ENCODE measurements at regions not wholly inside any gene's neighbourhood (a gene's known extent, or its start where the extent isn't known, plus 50 kb on each side); places are given as distances from the start of the nearest gene placed in this dataset.
"Not testable (repeated sequence)": the region's sequence is repeated elsewhere in the genome, so short reads cannot be mapped to it uniquely, and the experiment has no call there.

DNA sequence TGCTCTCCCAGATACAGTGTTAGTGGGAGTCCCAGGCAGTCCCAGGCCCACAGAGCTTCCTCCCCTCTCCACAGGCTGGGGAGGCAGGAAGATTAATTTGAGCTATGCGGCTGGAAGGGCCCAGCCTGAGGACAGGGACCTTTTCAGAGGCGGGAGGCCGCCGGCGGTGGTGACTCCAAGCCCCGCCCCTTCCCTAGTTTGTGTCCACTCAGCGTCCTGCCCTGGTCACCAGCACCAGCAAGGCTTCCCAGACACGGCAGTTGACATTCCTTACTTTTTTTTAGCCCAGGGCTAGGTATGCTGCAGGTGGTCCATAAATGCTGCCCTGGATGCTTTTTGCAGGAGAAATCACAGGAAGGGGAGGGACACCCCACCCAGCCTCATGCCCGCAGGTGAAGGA is 67.7 kb upstream of the LRPAP1 start:
- Histone ChIP-seq H3K27ac (ENCODE audit: low read depth in 2 of 2, low read length in 1 of 2) (no peak overlapping the region), H3K36me3 (ENCODE audit: control insufficient read depth in 2 of 2, insufficient read depth in 2 of 2, low read length in 1 of 2) (no peaks in the 10 kb centered on the region), H3K27me3 (ENCODE audit: control insufficient read depth in 1 of 2, insufficient read depth in 2 of 2, low read length in 2 of 2) (no peaks in the 10 kb centered on the region), H3K4me3 (ENCODE audit: low read depth in 1 of 2, low read length in 2 of 2) (no peak overlapping the region), H3K9me3 (ENCODE audit: control insufficient read depth in 2 of 2, insufficient read depth in 1 of 2, low read depth in 1 of 2, low read length in 1 of 2) (peaks cover 5 to 19% of the 10 kb centered on the region in 2 donors), H3K4me1 (ENCODE audit: control insufficient read depth in 2 of 2, insufficient read depth in 2 of 2, low read length in 1 of 2) (no peaks in the 10 kb centered on the region)
- 36 to 41% methylated on average over 7 to 9 of the region's 9 CpGs for WGBS, 2 donors

DNA sequence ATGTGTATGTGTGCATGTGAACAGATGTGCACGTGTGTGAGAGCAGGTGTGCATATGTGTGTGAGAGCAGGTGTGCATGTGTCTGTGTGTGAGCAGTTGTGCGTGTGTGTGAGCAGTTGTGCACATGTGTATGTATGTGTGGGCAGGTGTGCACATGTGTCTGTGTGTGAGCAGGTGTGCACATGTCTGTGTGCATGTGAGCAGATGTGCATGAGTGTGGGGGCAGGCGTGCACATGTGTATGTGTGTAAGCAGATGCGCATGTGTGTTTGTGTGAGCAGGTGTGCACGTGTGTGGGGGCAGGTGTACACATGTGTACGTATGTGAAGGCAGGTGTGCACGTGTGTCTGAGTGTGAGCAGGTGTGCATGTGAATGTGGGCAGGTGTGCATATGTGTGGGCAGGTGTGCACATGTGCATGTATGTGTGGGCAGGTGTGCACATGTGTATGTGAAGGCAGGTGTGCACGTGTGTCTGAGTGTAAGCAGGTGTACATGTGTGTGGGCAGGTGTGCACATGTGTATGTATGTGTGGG is 66.5 kb upstream of the LRPAP1 start:
- no peaks in the 10 kb centered on the region for H3K27me3 ChIP-seq (ENCODE audit: control insufficient read depth in 1 of 2, insufficient read depth in 2 of 2, low read length in 2 of 2)

DNA sequence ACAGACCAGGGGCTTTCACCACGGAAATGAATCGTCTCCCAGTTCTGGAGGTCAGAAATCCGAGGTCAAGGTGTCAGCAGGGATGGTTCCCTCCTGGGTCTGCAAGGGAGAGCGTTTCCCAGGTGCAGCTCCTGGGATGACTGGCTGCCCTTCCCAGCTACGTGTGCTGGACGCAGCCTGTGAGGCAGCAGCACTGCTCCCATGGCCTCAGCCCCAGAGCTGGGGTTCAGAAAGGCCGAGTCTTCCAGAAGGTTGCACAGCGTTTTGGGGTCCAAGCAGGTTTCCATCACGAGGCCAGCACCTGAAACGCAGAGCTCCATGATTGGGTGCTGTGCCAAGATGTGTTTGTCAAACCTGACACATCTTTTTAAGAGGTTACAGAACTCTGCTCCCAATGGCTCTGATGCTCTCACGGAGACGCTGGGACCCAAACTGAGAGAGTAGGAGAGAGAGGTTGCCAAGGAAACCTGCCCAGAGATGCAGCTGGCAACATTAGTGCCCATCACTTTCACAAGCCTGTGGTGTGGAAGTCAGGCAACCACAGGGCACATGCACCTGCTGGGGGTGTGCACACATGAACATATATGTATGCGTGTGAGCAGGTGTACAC is 65.8 kb upstream of the LRPAP1 start:
- H3K36me3 ChIP-seq (ENCODE audit: control insufficient read depth in 2 of 2, insufficient read depth in 2 of 2, low read length in 1 of 2) = not testable (repeated sequence)

More for the DNA sequence above, 66.5 kb upstream of the LRPAP1 start:
- WGBS, 2 donors = 74 to 87% methylated on average over 8 of the region's 8 CpGs
- Histone ChIP-seq H3K36me3 (ENCODE audit: control insufficient read depth in 2 of 2, insufficient read depth in 2 of 2, low read length in 1 of 2) (no peaks in the 10 kb centered on the region), H3K4me3 (ENCODE audit: low read depth in 1 of 2, low read length in 2 of 2) (no peak overlapping the region), H3K4me1 (ENCODE audit: control insufficient read depth in 2 of 2, insufficient read depth in 2 of 2, low read length in 1 of 2) (no peaks in the 10 kb centered on the region), H3K9me3 (ENCODE audit: control insufficient read depth in 2 of 2, insufficient read depth in 1 of 2, low read depth in 1 of 2, low read length in 1 of 2) (peaks cover 5 to 19% of the 10 kb centered on the region in 2 donors), H3K27ac (ENCODE audit: low read depth in 2 of 2, low read length in 1 of 2) (no peak overlapping the region)

DNA sequence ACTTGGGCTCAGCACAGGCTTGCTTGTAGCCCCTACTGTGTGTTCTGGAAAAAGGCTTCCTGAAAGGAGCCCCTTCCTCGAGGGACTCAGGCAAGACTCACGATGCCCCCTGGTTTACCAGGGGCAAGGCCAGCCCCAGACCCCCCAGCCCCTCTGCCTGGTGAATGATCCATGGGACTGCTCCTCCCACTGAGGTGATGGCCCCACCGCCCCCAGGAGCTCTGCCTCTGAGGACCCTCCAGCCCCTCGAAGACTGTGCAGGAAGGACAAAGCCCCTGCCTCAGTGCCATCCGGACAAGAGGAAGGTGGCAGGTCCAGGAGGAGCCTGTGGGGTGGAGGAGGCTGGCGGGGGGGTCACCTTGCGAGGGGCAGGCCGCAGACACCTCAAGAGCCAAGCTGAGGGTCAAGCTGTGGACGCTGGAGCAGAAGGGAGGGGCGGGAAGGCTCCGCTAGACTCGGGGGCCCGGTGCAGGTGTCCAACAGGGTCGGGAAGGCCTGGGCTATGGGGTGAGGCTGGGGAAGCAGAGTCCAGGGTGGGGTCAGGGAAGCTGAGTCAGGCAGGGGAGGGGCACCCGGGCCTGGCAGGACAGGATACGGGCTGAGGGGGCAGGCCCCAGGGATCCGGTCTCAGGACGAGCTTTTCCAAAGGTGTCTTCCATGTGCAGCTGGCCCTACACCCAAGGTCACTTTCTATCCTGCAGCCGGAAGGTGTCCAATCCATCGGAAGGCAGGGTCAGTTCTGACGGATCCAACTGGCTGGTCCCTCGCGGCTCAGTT is 64.9 kb upstream of the LRPAP1 start:
- H3K27me3 ChIP-seq (ENCODE audit: control insufficient read depth in 1 of 2, insufficient read depth in 2 of 2, low read length in 2 of 2); H3K36me3 ChIP-seq (ENCODE audit: control insufficient read depth in 2 of 2, insufficient read depth in 2 of 2, low read length in 1 of 2); H3K27ac ChIP-seq (ENCODE audit: low read depth in 2 of 2, low read length in 1 of 2); H3K4me3 ChIP-seq (ENCODE audit: low read depth in 1 of 2, low read length in 2 of 2); H3K4me1 ChIP-seq (ENCODE audit: control insufficient read depth in 2 of 2, insufficient read depth in 2 of 2, low read length in 1 of 2): not testable (repeated sequence)
- WGBS, 2 donors = 67 to 70% methylated on average over 22 to 23 of the region's 23 CpGs
- H3K9me3 ChIP-seq (ENCODE audit: control insufficient read depth in 2 of 2, insufficient read depth in 1 of 2, low read depth in 1 of 2, low read length in 1 of 2) = peaks cover 4 to 19% of the 10 kb centered on the region in 2 donors

More for the DNA sequence above, 65.8 kb upstream of the LRPAP1 start:
- 63 to 68% methylated on average over 13 of the region's 13 CpGs for WGBS, 2 donors
- H3K27me3 ChIP-seq (ENCODE audit: control insufficient read depth in 1 of 2, insufficient read depth in 2 of 2, low read length in 2 of 2); H3K4me3 ChIP-seq (ENCODE audit: low read depth in 1 of 2, low read length in 2 of 2); H3K4me1 ChIP-seq (ENCODE audit: control insufficient read depth in 2 of 2, insufficient read depth in 2 of 2, low read length in 1 of 2); H3K27ac ChIP-seq (ENCODE audit: low read depth in 2 of 2, low read length in 1 of 2): not testable (repeated sequence)
- peaks cover 5 to 19% of the 10 kb centered on the region in 2 donors for H3K9me3 ChIP-seq (ENCODE audit: control insufficient read depth in 2 of 2, insufficient read depth in 1 of 2, low read depth in 1 of 2, low read length in 1 of 2)

DNA sequence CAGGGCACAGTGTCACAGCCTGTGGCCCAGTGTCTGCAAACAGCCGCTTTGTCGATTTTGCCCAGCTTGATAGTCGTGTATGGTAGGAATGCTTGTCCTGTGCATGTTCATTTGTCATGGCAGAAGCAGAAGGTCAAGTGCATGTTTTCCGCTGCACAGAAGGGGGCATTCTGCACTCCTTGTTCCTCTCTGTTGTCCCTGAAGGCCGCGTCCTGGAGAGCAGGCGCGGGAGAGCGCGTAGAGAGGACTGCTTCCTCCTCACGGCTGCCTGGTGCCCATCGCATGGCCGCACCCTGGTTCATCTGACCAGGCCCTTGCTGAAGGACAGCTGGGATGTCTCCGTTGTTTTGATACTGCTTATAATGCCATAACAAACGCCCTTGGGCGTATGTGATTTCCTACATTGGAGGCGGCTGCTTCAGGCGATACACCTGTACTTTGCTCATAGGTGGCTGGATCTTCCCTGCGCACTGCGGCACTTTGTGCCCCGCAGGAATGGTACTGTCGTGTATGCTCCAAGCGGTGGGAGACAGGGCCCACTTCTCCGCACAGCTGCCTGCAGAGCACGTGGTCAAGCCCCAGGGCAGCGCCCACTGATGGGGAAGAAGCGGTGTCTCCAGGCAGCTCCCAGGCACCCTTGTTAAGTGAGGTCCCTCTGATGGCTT is 63.5 kb upstream of the LRPAP1 start:
- H3K27ac ChIP-seq (ENCODE audit: low read depth in 2 of 2, low read length in 1 of 2); H3K27me3 ChIP-seq (ENCODE audit: control insufficient read depth in 1 of 2, insufficient read depth in 2 of 2, low read length in 2 of 2); H3K36me3 ChIP-seq (ENCODE audit: control insufficient read depth in 2 of 2, insufficient read depth in 2 of 2, low read length in 1 of 2); H3K4me3 ChIP-seq (ENCODE audit: low read depth in 1 of 2, low read length in 2 of 2); H3K4me1 ChIP-seq (ENCODE audit: control insufficient read depth in 2 of 2, insufficient read depth in 2 of 2, low read length in 1 of 2): not testable (repeated sequence)
- peaks cover 0 to 13% of the 10 kb centered on the region in 2 donors for H3K9me3 ChIP-seq (ENCODE audit: control insufficient read depth in 2 of 2, insufficient read depth in 1 of 2, low read depth in 1 of 2, low read length in 1 of 2)
- 77 to 82% methylated on average over 23 to 26 of the region's 27 CpGs for WGBS, 2 donors

DNA sequence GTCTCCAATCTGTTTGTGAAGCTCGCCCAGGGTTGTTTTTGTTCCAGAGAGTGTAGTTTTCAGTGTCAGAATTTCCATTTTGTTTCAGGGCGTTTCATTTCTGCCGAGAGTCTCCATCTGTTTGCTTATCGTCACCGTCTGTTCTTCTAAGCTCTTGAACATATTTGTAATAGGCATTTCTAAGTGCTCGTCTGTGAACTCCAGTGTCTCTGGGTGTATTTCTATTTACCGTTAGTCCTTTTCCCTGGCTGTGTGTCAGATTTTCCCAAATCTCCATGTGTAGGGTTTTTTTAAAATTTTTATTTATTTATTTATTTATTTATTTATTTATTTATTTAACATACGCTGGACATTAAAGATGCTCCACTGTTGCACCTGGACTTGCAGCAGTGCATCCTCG is 62.5 kb upstream of the LRPAP1 start:
- H3K4me1 ChIP-seq (ENCODE audit: control insufficient read depth in 2 of 2, insufficient read depth in 2 of 2, low read length in 1 of 2); H3K27me3 ChIP-seq (ENCODE audit: control insufficient read depth in 1 of 2, insufficient read depth in 2 of 2, low read length in 2 of 2); H3K27ac ChIP-seq (ENCODE audit: low read depth in 2 of 2, low read length in 1 of 2); H3K36me3 ChIP-seq (ENCODE audit: control insufficient read depth in 2 of 2, insufficient read depth in 2 of 2, low read length in 1 of 2); H3K4me3 ChIP-seq (ENCODE audit: low read depth in 1 of 2, low read length in 2 of 2): not testable (repeated sequence)
- H3K9me3 ChIP-seq (ENCODE audit: control insufficient read depth in 2 of 2, insufficient read depth in 1 of 2, low read depth in 1 of 2, low read length in 1 of 2) = peaks cover 0 to 12% of the 10 kb centered on the region in 2 donors
- 78 to 80% methylated on average over 9 of the region's 9 CpGs for WGBS, 2 donors

DNA sequence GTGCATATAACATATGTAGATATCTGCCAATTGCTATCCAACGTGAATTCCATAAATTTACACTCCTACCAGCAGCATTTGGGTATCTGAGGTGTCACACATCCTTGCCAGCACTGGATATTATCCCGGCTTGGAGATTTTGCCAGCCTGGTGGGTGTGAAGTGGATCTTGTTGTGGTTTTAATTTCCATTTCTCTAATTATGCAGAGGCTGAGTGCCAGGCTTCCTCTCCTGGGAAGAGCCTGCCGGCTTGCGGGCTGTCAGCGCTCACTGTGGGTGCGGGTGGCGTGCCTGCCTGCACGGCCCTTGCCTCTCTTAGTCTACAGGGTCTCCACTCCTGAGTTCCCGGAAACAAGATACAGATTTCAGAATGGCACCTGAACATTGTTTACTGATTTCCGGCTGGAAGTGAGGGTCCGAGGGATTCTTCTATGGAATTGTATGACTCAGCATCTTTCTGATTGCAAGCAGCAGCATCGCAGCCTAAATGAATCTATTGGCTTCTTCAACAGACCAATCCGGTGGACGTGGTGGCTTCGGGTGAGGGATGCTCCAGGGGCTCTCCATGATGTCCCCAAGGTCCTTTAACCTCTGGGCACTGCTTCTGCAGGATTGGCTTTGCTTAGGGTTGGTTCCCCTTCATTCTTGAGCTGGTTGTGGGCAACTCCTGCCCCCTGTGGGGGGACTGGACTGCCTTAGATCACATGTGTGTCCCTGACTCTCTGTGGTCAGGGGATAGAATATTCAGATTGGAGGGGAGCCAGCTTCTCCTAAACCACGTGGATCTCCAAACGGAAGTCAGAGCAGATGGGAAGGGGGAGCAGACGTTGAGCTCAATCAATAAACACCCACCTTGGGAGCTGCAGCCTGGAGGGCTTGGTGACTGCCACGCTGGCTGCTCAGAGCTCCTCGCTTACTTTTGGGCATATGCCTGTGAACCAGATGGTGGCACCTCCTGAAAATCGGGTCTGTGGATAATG is 58.0 kb upstream of the LRPAP1 start:
- not testable (repeated sequence) for H3K36me3 ChIP-seq (ENCODE audit: control insufficient read depth in 2 of 2, insufficient read depth in 2 of 2, low read length in 1 of 2); H3K4me1 ChIP-seq (ENCODE audit: control insufficient read depth in 2 of 2, insufficient read depth in 2 of 2, low read length in 1 of 2); H3K9me3 ChIP-seq (ENCODE audit: control insufficient read depth in 2 of 2, insufficient read depth in 1 of 2, low read depth in 1 of 2, low read length in 1 of 2); H3K27me3 ChIP-seq (ENCODE audit: control insufficient read depth in 1 of 2, insufficient read depth in 2 of 2, low read length in 2 of 2); H3K27ac ChIP-seq (ENCODE audit: low read depth in 2 of 2, low read length in 1 of 2); H3K4me3 ChIP-seq (ENCODE audit: low read depth in 1 of 2, low read length in 2 of 2)
- 47 to 56% methylated on average over 20 to 21 of the region's 21 CpGs for WGBS, 2 donors

DNA sequence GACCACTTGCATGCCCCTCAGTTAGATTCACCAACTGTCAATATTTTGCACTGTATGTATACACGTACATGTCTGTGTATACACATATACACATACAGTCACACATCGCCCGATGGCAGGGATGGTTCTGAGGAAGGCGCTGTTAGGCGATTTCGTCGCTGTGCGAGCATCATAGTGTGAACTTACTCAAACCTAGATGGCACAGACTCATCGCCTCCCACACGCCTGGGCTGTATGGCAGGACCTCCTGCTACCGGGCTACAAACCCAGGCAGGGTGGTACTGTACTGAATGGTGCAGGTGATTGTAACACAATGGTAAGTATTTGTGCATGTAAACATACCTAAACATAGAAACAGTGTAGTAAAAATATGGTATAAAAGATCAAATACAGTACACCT is 57.2 kb upstream of the LRPAP1 start:
- not testable (repeated sequence) for H3K36me3 ChIP-seq (ENCODE audit: control insufficient read depth in 2 of 2, insufficient read depth in 2 of 2, low read length in 1 of 2); H3K4me1 ChIP-seq (ENCODE audit: control insufficient read depth in 2 of 2, insufficient read depth in 2 of 2, low read length in 1 of 2); H3K27me3 ChIP-seq (ENCODE audit: control insufficient read depth in 1 of 2, insufficient read depth in 2 of 2, low read length in 2 of 2); H3K9me3 ChIP-seq (ENCODE audit: control insufficient read depth in 2 of 2, insufficient read depth in 1 of 2, low read depth in 1 of 2, low read length in 1 of 2); H3K4me3 ChIP-seq (ENCODE audit: low read depth in 1 of 2, low read length in 2 of 2); H3K27ac ChIP-seq (ENCODE audit: low read depth in 2 of 2, low read length in 1 of 2)
- 83 to 91% methylated on average over 10 of the region's 11 CpGs for WGBS, 2 donors
